ENCODE measurements at regions not wholly inside any gene's neighbourhood (a gene's known extent, or its start where the extent isn't known, plus 50 kb on each side); places are given as distances from the start of the nearest gene placed in this dataset.

GRCh38 chr2:221779614-221780067, 207.5 kb upstream of the EPHA4 start:
- ChIA-PET POLR2A (no interaction called here), CTCF (ENCODE audit: low intra/inter-chr PET ratio, low total read pairs) (no interaction called here)
- H2AFZ ChIP-seq (ENCODE audit: low read length), result no peak overlapping the region
- no peaks in the 10 kb centered on the region for H3K4me1 ChIP-seq (ENCODE audit: insufficient read depth, low read length)
- no peaks in the 10 kb centered on the region for H3K79me2 ChIP-seq (ENCODE audit: insufficient read depth, low read length)
- no peaks in the 10 kb centered on the region for H3K9me3 ChIP-seq (ENCODE audit: low read length)
- H4K20me1 ChIP-seq (ENCODE audit: insufficient read depth, low read length), result no peaks in the 10 kb centered on the region
- WGBS (ENCODE audit: low lambda C conversion rate), result 3% methylated on average over 4 of the region's 4 CpGs
- in situ Hi-C loops (cut with HindIII; ENCODE audit: extremely low pct_ligation_motif_present, low pct_unique_long_range_greater_than_20kb) (no loop called here), intact Hi-C loops (cut with micrococcal nuclease; ENCODE audit: unreplicated experiment) (no loop called here)
- no peak for FAIRE-seq
- no peak overlapping the region for H3K4me3 ChIP-seq (replicated peaks in 1 of 3; ENCODE audit: insufficient read depth in 1 of 3, low read depth in 2 of 3, low read length in 3 of 3)
- no peaks in the 10 kb centered on the region for H3K36me3 ChIP-seq (replicated peaks in 1 of 2; ENCODE audit: control insufficient read depth in 1 of 2, insufficient read depth in 2 of 2, low read length in 2 of 2)
- BruUV-seq (replicated peaks), result no TSS peak
- H3K27ac ChIP-seq (ENCODE audit: extremely low read length, insufficient read depth, low read length), result no peak overlapping the region
- no peaks in the 10 kb centered on the region for H3K27me3 ChIP-seq (ENCODE audit: control insufficient read depth in 1 of 2, insufficient read depth in 2 of 2, low read length in 2 of 2)
- TF ChIP-seq ZNF12 (CRISPR knock-in tag; IDR thresholded peaks at IDR 0.05), result no peak
- no peak for TF ChIP-seq TAF15 (IDR thresholded peaks at IDR 0.05; ENCODE audit: low read depth, low read length, poor library complexity, severe bottlenecking)
- no peak for TF ChIP-seq STAG1 (CRISPR knock-in tag; IDR thresholded peaks at IDR 0.05)
- no peak for TF ChIP-seq FOXM1 (CRISPR knock-in tag; IDR thresholded peaks at IDR 0.05)
- no peak for TF ChIP-seq PHF5A (CRISPR knock-in tag; IDR thresholded peaks at IDR 0.05; ENCODE audit: low read depth, unreplicated experiment)
- TF ChIP-seq, protein P1, sequence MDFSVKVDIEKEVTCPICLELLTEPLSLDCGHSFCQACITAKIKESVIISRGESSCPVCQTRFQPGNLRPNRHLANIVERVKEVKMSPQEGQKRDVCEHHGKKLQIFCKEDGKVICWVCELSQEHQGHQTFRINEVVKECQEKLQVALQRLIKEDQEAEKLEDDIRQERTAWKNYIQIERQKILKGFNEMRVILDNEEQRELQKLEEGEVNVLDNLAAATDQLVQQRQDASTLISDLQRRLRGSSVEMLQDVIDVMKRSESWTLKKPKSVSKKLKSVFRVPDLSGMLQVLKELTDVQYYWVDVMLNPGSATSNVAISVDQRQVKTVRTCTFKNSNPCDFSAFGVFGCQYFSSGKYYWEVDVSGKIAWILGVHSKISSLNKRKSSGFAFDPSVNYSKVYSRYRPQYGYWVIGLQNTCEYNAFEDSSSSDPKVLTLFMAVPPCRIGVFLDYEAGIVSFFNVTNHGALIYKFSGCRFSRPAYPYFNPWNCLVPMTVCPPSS (IDR thresholded peaks at IDR 0.05), result no peak
- no peak for TF ChIP-seq ZBTB8A (CRISPR knock-in tag; IDR thresholded peaks at IDR 0.05; ENCODE audit: borderline replicate concordance, low read depth)
- TF ChIP-seq GZF1 (CRISPR knock-in tag; IDR thresholded peaks at IDR 0.05), result no peak
- TF ChIP-seq, protein P2, sequence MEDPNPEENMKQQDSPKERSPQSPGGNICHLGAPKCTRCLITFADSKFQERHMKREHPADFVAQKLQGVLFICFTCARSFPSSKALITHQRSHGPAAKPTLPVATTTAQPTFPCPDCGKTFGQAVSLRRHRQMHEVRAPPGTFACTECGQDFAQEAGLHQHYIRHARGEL (CRISPR knock-in tag; IDR thresholded peaks at IDR 0.05), result no peak
- TF ChIP-seq TFAP4 (IDR thresholded peaks at IDR 0.05; ENCODE audit: borderline replicate concordance, low read depth), result no peak
- no peak for TF ChIP-seq LCORL (IDR thresholded peaks at IDR 0.05)
- no peak for TF ChIP-seq LCORL (CRISPR knock-in tag; IDR thresholded peaks at IDR 0.05)
- TF ChIP-seq ZNF883 (CRISPR knock-in tag; IDR thresholded peaks at IDR 0.05; ENCODE audit: not compliant biosample characterization), result no peak
- no peak for TF ChIP-seq CHCHD3 (CRISPR knock-in tag; IDR thresholded peaks at IDR 0.05)
- no peak for TF ChIP-seq FOXO4 (CRISPR knock-in tag; conservative IDR thresholded peaks at IDR 0.05)
- no peak for TF ChIP-seq MAFK (conservative IDR thresholded peaks at IDR 0.05 in 1 of 2, IDR thresholded peaks at IDR 0.05 in 1 of 2; ENCODE audit: low read length in 2 of 2)
- no peak for TF ChIP-seq U2AF1 (optimal IDR thresholded peaks at IDR 0.05; ENCODE audit: low read depth, low read length)
- no peak for TF ChIP-seq NR2F1 (CRISPR knock-in tag; IDR thresholded peaks at IDR 0.05)
- no peak for TF ChIP-seq ERF (CRISPR knock-in tag; IDR thresholded peaks at IDR 0.05)
- TF ChIP-seq, protein P3, sequence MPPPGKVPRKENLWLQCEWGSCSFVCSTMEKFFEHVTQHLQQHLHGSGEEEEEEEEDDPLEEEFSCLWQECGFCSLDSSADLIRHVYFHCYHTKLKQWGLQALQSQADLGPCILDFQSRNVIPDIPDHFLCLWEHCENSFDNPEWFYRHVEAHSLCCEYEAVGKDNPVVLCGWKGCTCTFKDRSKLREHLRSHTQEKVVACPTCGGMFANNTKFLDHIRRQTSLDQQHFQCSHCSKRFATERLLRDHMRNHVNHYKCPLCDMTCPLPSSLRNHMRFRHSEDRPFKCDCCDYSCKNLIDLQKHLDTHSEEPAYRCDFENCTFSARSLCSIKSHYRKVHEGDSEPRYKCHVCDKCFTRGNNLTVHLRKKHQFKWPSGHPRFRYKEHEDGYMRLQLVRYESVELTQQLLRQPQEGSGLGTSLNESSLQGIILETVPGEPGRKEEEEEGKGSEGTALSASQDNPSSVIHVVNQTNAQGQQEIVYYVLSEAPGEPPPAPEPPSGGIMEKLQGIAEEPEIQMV (CRISPR knock-in tag; IDR thresholded peaks at IDR 0.05; ENCODE audit: low read depth), result no peak
- DNase-seq (ENCODE audit: low spot score), result no peak
- no peak for ATAC-seq
- no peak overlapping the region for H3K9ac ChIP-seq (ENCODE audit: insufficient read depth, low read depth, low read length)
- H3K4me2 ChIP-seq (ENCODE audit: low read depth, low read length), result no peak overlapping the region

Data from HepG2 (cell line).